Dermis microvascular lymphatic vessel endothelial cell (primary cell): ENCODE measurements at regions not wholly inside any gene's neighbourhood (a gene's known extent, or its start where the extent isn't known, plus 50 kb on each side); places are given as distances from the start of the nearest gene placed in this dataset.

Experiments used
- DNase-seq, 2 donors: peaks; one replicate each; pipeline versions ENCODE4 v3.0.0 to v3.0.0-alpha.2; 2010; ENCODE audit warnings: low read depth in 2 of 2

DNA sequence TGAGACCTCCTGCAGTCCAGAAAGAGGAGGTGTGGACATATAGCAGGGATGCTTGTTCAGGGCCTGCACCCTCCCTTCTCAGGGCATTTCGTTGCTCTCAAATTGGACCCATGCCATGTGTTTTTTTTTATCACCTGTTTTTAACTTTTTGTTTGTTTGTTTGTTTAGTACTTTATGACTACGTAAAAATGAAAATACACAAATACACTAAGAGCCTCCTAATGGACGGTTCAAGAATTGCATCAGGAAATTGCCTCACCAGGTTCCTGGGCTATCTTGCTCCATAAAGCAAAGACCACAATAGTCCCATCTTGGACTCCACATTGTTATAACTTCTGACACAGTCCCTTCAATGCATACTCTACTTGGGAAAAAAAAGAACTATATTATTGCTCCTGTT, 1685.9 kb upstream of the TENM3 start:
- no peak for DNase-seq

- DNase-seq, result no peak
These were observed 1685.3 kb upstream of the TENM3 start for GRCh38 chr4:180557950-180558349.

DNA sequence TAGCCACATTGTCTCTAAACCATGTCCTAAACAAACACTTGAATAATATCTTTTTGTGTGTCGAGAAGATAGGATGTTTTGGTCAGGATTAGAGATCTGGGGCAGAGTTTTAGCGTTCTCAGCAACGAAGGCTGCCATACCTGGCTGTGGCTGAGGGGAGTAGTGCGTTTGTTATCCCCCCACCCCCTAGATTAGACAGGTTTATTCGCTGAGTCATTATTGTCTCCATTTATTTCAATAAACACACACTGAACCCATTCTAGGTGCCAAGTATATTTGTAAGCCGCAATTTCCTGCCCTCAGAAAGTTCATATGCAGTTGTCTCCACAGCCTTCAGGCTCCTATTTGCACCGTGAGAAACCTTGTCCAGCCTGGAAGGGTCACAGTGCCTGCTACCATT, 1684.8 kb upstream of the TENM3 start:
- DNase-seq, result no peak

DNA sequence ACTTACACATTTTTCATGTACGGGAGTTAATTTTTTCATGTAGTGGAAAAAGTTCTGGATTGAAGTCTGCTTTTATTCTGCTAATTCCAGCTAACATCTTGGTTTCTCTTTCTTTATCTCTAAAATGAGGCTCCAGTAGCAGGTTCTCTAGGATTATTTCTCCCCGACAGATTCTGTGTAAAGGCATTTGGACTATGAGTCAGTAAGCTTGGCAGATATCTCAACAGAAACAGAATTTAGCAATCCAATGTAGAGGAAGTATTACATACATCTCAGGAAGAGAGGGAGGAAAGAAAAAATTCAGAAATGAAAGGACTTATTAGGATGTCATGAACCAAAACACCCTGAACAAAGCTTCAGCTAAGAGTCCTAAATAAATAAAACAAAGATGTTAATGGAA, 1682.3 kb upstream of the TENM3 start:
- DNase-seq, result no peak

DNA sequence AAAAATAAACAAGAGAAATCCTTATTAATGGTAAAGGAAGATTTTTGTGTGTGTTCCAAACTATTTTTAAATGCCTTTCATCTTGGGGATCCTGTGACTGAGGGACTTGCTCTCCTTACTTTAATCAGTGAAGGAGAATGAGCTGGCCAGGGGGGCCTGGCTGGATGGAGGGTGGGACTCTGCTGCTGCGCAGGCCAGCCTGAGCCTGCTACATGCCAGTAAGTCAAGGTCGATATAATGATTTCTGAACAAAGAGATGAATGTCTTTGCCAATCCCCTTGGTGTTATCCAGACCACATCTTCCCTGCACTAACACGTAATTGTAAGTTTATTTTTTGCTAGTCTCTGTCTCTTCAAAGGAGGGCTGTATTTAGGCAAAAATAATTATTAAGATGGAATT, 1679.2 kb upstream of the TENM3 start:
- DNase-seq, result no peak

DNA sequence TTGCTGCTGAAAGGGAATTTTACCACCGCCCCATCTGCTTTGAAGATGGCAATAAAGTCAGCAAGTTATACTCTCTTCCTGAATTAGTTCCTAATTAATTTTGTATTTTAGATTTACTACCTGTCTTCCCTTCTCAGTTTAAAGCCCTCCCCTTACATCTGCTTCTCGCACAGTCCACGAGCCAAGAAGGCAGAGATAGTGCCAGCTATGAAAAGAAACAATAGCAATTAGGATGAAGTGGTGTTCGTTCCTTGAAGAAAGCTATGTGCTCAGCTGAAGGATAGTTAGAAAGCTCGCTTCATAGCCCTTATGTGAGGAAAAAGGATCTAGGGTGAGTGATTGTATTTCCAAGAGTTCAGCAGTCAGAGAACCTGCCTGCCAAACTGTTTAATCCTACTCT, 1678.8 kb upstream of the TENM3 start:
- no peak for DNase-seq

- DNase-seq, result no peak
These were observed 1677.3 kb upstream of the TENM3 start for GRCh38 chr4:180565856-180566431.

GRCh38 chr4:180566492-180566891, 1676.7 kb upstream of the TENM3 start:
- no peak for DNase-seq

GRCh38 chr4:180567080-180567479, 1676.1 kb upstream of the TENM3 start:
- DNase-seq, result no peak

GRCh38 chr4:180571516-180572055, 1671.6 kb upstream of the TENM3 start:
- DNase-seq, result no peak

- DNase-seq, result no peak
These were observed 1665.0 kb upstream of the TENM3 start for GRCh38 chr4:180578175-180578574.

DNA sequence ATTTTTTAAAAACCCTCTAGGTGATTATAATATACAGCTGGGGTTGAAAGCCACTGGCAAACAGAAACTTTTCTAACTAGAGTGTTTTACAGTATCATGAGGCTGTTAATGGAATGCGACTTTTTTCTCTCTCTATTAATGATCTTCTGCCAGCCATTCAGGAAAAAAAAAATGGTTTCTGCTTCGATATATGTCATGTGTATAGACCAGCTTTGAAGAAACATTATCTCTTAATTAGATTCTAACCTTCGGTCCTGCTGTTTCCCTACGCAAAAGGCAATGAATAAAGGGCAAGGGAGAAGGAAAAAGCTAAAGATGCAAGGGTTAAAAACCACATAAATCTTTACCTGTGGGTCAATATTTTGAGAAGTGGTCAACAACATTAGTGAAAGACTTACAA, 1662.1 kb upstream of the TENM3 start:
- DNase-seq, result no peak

- DNase-seq, result no peak
These were observed 1655.8 kb upstream of the TENM3 start for GRCh38 chr4:180587379-180587778.

- no peak for DNase-seq
These were observed 1653.6 kb upstream of the TENM3 start for GRCh38 chr4:180589575-180589974.

- DNase-seq, result no peak
These were observed 1646.2 kb upstream of the TENM3 start for GRCh38 chr4:180596888-180597483.

DNA sequence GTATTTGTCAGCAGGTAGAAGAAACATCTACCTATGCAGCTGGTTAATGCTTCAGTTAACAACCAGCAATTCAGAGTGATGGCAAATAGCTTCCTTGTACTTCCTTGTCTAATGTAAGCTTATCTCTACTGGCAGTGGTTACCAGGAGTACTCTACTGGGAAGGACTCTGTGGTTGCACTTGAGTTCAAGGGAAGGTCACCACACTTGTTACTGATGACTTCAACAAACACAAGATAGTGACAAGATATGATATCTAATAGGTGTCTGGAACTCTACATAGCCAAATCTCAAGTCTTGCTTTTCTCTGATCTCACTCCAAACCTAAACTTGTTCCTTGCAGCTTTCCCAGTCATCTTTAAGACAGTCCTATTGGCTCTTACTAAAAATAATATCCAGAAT, 1644.9 kb upstream of the TENM3 start:
- DNase-seq, result no peak

- DNase-seq, result no peak
These were observed 1639.4 kb upstream of the TENM3 start for GRCh38 chr4:180603791-180604190.

DNA sequence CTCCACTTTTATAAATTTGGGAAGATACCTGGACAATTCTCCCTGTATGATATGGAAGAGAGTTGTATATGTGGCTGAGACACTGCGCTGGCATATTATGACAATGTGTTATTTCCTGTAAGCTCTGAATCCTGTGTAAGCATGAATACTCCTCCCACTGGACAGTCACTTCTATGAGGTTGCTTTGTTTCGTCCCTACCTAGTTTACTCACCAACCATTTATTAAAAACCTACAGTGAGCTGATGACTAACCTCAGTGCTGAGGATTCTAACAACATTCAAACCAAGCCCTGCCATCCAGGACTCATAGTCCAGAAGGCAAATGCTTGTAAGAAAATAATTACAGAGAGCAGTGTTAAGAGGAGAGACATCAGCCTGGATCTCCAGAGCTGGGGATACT, 1632.9 kb upstream of the TENM3 start:
- DNase-seq, result no peak

DNA sequence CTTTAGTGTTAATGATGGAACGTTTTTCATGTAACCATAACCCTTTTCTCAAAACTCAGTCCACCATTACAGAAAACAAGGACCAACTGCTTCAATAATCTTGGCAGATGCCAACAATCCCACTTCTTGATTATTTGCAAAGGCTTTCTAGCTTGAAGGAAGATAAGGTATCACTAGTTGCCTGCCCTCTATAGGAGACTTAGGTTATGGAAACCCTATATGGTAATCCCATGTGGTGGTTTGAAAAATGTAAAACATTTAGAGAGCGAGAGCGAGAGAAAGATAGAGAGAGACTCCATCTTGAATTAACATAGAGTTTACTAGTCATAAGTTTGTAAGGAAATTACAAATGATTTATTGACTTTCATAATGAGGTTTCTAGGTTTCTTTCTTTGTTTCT, 1627.5 kb upstream of the TENM3 start:
- no peak for DNase-seq

DNA sequence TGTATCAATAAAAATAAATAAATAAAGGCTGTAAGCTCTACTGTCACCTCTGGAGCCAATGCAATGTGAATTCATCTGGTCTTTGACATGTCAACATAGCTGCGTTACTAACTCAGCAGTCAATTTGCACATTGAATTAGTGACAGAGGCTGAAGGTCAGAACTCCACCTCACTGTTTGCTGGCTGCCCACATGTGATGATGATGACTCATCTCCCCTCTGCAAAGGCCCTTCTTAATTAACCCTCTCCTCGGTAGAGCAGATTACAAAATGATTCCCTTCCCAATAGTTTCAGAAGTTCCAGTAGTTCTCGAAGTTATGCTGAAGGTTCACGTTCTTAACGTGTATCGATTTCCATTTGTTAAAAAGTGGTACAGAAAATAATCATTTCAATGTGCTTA, 1626.0 kb upstream of the TENM3 start:
- no peak for DNase-seq

- no peak for DNase-seq
These were observed 1624.8 kb upstream of the TENM3 start for GRCh38 chr4:180618396-180618795.

DNA sequence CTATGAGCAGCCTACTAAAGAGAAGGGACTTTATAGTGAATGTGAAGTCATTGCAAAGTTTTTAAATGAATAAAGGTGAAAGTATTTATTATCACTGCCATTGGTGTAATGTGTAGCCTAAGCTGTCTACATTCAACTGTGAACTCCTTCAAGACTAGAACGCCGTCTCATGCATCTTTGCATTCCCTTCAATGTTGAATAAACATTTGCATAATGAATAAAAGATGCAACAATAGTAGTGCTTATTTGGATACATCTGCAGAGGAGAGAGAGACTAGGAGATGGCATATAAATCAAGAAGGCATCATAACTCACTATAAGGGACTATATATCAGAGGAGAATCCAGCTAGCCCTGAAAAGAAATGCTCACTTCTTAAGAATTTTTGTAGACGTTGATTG, 1623.8 kb upstream of the TENM3 start:
- no peak for DNase-seq

DNA sequence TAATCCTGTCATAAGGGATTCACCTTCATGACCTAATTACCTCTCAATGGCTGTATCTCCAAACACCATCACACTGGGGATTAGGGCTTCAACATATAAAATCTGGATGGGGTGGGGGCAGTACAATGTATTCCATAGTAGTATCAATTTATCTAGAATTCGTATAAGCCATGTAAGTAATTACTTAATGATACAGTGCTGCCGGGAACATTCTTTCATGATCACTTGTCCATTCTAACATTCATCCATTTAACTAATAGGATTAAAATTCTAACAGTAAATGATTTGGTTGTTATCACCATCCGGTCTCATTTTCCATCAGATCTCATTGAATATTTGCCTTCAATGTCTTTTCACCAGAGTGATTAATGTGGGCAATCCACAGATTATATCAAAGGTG, 1620.9 kb upstream of the TENM3 start:
- DNase-seq, result no peak

GRCh38 chr4:180625653-180626052, 1617.5 kb upstream of the TENM3 start:
- no peak for DNase-seq
